ENCODE measurements at regions not wholly inside any gene's neighbourhood (a gene's known extent, or its start where the extent isn't known, plus 50 kb on each side); places are given as distances from the start of the nearest gene placed in this dataset.

- H3K4me3 ChIP-seq (replicated peaks in 1 of 2; ENCODE audit: low read depth in 2 of 2, low read length in 2 of 2) = no peak overlapping the region
- TF ChIP-seq, protein P1, sequence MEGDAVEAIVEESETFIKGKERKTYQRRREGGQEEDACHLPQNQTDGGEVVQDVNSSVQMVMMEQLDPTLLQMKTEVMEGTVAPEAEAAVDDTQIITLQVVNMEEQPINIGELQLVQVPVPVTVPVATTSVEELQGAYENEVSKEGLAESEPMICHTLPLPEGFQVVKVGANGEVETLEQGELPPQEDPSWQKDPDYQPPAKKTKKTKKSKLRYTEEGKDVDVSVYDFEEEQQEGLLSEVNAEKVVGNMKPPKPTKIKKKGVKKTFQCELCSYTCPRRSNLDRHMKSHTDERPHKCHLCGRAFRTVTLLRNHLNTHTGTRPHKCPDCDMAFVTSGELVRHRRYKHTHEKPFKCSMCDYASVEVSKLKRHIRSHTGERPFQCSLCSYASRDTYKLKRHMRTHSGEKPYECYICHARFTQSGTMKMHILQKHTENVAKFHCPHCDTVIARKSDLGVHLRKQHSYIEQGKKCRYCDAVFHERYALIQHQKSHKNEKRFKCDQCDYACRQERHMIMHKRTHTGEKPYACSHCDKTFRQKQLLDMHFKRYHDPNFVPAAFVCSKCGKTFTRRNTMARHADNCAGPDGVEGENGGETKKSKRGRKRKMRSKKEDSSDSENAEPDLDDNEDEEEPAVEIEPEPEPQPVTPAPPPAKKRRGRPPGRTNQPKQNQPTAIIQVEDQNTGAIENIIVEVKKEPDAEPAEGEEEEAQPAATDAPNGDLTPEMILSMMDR (IDR thresholded peaks at IDR 0.05; ENCODE audit: low read depth, low read length) = no peak
Observed at GRCh38 chr2:82650038-82650437, 1809.0 kb downstream of the SUCLG1 start.

GRCh38 chr2:82641598-82642180 is 1817.4 kb downstream of the SUCLG1 start:
- no peak for DNase-seq (ENCODE audit: low read depth in 2 of 2)
- TF ChIP-seq, protein P1 (IDR thresholded peaks at IDR 0.05; ENCODE audit: low read depth, low read length) = no peak
- no peak overlapping the region for H3K4me3 ChIP-seq (replicated peaks in 1 of 2; ENCODE audit: low read depth in 2 of 2, low read length in 2 of 2)

More at GRCh38 chr2:82650038-82650437, 1809.0 kb downstream of the SUCLG1 start:
- peak; percentile 3 to 17 for DNase-seq (ENCODE audit: low read depth in 2 of 2)

DNA sequence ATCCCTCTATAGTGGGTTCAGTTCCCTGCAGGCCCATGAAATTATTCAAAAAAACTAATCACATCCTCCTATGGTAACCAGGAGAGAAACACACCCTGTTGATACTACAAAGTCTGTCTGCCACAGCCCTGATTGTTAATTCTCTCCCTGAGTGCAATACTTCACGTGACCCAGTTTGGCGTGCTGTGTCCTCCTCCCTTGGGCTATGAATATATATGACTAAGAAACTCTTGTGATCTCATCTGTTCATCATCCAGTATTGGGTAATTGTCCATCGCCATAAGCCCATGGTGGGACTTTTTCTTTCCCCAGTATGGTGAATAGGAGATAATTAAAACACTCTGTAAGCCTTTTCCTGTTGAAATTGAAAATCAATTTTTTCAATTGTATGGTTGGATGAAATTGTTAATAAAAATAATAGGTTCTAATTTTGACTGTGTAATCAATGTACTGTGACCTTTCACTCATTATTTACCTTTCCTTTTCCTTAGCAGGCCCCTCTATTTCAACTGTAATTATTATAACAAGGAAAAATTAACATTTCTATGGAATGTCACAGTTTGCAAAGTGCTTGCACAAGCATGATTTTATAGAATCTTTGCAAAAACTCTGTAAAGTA is 1822.6 kb downstream of the SUCLG1 start:
- DNase-seq (ENCODE audit: low read depth in 2 of 2) = peak; percentile 9
- no peak overlapping the region for H3K4me3 ChIP-seq (replicated peaks in 1 of 2; ENCODE audit: low read depth in 2 of 2, low read length in 2 of 2)
- TF ChIP-seq, protein P1 (IDR thresholded peaks at IDR 0.05; ENCODE audit: low read depth, low read length) = no peak

GRCh38 chr2:82599021-82599420 is 1860.1 kb downstream of the SUCLG1 start:
- H3K4me3 ChIP-seq (replicated peaks in 1 of 2; ENCODE audit: low read depth in 2 of 2, low read length in 2 of 2) = no peak overlapping the region
- TF ChIP-seq, protein P1 (IDR thresholded peaks at IDR 0.05; ENCODE audit: low read depth, low read length) = no peak
- DNase-seq (ENCODE audit: low read depth in 2 of 2) = no peak

- no peak overlapping the region for H3K4me3 ChIP-seq (replicated peaks in 1 of 2; ENCODE audit: low read depth in 2 of 2, low read length in 2 of 2)
- DNase-seq (ENCODE audit: low read depth in 2 of 2) = no peak
- TF ChIP-seq, protein P1 (IDR thresholded peaks at IDR 0.05; ENCODE audit: low read depth, low read length) = no peak
Observed at GRCh38 chr2:82596581-82596980, 1862.5 kb downstream of the SUCLG1 start.

GRCh38 chr2:82591718-82592117 is 1867.4 kb downstream of the SUCLG1 start:
- TF ChIP-seq, protein P1 (IDR thresholded peaks at IDR 0.05; ENCODE audit: low read depth, low read length) = no peak
- DNase-seq (ENCODE audit: low read depth in 2 of 2) = no peak
- H3K4me3 ChIP-seq (replicated peaks in 1 of 2; ENCODE audit: low read depth in 2 of 2, low read length in 2 of 2) = no peak overlapping the region
